ENCODE measurements at regions not wholly inside any gene's neighbourhood (a gene's known extent, or its start where the extent isn't known, plus 50 kb on each side); places are given as distances from the start of the nearest gene placed in this dataset.

GRCh38 chr2:37865640-37866039, 59.4 kb upstream of the RMDN2 start:
- no peak for DNase-seq (ENCODE audit: low spot score)

- DNase-seq (ENCODE audit: low spot score): no peak
These were observed 58.7 kb upstream of the RMDN2 start for GRCh38 chr2:37866171-37866934.

GRCh38 chr2:37867166-37867565, 57.9 kb upstream of the RMDN2 start:
- DNase-seq (ENCODE audit: low spot score): no peak

- no peak for DNase-seq (ENCODE audit: low spot score)
These were observed 56.2 kb upstream of the RMDN2 start for GRCh38 chr2:37868866-37869265.

GRCh38 chr2:37869304-37869703, 55.8 kb upstream of the RMDN2 start:
- no peak for DNase-seq (ENCODE audit: low spot score)

GRCh38 chr2:37869771-37870170, 55.3 kb upstream of the RMDN2 start:
- no peak for DNase-seq (ENCODE audit: low spot score)

- DNase-seq (ENCODE audit: low spot score): no peak
These were observed 54.3 kb upstream of the RMDN2 start for GRCh38 chr2:37870829-37871228.

- DNase-seq (ENCODE audit: low spot score): no peak
These were observed 53.5 kb upstream of the RMDN2 start for GRCh38 chr2:37871456-37872191.

- no peak for DNase-seq (ENCODE audit: low spot score)
These were observed 52.8 kb upstream of the RMDN2 start for GRCh38 chr2:37872192-37872750.

- no peak for DNase-seq (ENCODE audit: low spot score)
These were observed 51.9 kb upstream of the RMDN2 start for GRCh38 chr2:37873229-37873628.

GRCh38 chr2:37873749-37874330, 51.2 kb upstream of the RMDN2 start:
- DNase-seq (ENCODE audit: low spot score): no peak

- DNase-seq (ENCODE audit: low spot score): no peak
These were observed 50.6 kb upstream of the RMDN2 start for GRCh38 chr2:37874470-37874869.

All from hematopoietic multipotent progenitor cell treated with erythropoietin and hydrocortisone succinate and interleukin-3 and kit ligand, for 17 days (in vitro differentiated cells).